ENCODE measurements at regions not wholly inside any gene's neighbourhood (a gene's known extent, or its start where the extent isn't known, plus 50 kb on each side); places are given as distances from the start of the nearest gene placed in this dataset.

DNA sequence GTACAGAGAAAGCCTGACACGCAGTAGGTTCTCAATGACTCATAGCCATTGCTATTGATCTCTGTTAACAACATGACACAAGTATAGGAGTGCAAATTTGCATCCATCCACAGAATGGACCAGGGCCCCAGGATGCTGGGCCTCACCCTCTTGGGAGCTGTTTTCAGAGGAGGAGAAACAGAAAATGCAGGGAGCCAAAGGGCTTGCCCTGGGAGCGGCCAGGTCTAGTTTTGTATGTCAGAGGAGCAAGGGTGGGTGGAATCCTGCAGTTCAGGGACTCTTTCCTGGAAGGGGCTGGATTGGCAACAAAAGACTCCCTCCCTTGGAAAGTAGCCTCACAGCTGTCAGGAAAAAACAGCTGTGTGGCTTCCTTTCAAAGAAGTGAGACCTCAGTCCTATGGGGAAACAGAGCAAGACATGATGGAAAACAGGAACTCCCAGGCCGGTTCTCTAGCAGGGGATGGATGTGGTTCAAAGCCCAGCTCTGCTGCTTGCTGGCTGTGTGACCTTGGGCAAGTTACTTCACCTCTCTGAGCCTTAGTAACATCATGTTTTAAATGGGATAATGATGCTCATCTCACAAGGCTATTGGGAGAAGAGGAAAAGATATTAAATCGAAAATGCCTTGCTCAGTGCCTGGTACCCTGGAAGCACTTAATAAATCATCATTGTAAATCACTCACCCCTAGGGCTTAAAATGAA is 50.5 kb upstream of the SH3PXD2B start:
- Mint-ChIP-seq H3K9me3 (ENCODE audit: unreplicated experiment) (peaks cover 8% of the 10 kb centered on the region), H3K36me3 (ENCODE audit: insufficient read depth, unreplicated experiment) (no peaks in the 10 kb centered on the region), H3K4me3 (ENCODE audit: unreplicated experiment) (no peak overlapping the region), H3K4me1 (ENCODE audit: low read depth, unreplicated experiment) (no peaks in the 10 kb centered on the region), H3K27me3 (ENCODE audit: insufficient read depth, unreplicated experiment) (peaks cover 4% of the 10 kb centered on the region), H3K27ac (ENCODE audit: unreplicated experiment) (no peak overlapping the region)
- no peaks in the 10 kb centered on the region for H3K4me1 ChIP-seq
- no TSS peak for BruUV-seq (replicated peaks)
- no peak overlapping the region for H3K4me3 ChIP-seq (ENCODE audit: low read depth, low read length)
- H3K36me3 ChIP-seq (ENCODE audit: control insufficient read depth, insufficient read depth, low read length): no peaks in the 10 kb centered on the region
- H3K9me3 ChIP-seq: no peaks in the 10 kb centered on the region
- TF ChIP-seq, protein P1, sequence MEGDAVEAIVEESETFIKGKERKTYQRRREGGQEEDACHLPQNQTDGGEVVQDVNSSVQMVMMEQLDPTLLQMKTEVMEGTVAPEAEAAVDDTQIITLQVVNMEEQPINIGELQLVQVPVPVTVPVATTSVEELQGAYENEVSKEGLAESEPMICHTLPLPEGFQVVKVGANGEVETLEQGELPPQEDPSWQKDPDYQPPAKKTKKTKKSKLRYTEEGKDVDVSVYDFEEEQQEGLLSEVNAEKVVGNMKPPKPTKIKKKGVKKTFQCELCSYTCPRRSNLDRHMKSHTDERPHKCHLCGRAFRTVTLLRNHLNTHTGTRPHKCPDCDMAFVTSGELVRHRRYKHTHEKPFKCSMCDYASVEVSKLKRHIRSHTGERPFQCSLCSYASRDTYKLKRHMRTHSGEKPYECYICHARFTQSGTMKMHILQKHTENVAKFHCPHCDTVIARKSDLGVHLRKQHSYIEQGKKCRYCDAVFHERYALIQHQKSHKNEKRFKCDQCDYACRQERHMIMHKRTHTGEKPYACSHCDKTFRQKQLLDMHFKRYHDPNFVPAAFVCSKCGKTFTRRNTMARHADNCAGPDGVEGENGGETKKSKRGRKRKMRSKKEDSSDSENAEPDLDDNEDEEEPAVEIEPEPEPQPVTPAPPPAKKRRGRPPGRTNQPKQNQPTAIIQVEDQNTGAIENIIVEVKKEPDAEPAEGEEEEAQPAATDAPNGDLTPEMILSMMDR (IDR thresholded peaks at IDR 0.05; ENCODE audit: insufficient read depth in 1 of 2, low read depth in 1 of 2, low read length in 1 of 2, severe bottlenecking in 1 of 2, unreplicated experiment in 1 of 2): no peak
- peak in 1 of 2 experiments; percentile 8 for DNase-seq
- CTCF ChIA-PET: no interaction called here
- intact Hi-C loops (cut with micrococcal nuclease; ENCODE audit: unreplicated experiment): no loop called here
- POLR2A ChIA-PET: no interaction called here
- no peaks in the 10 kb centered on the region for H3K27me3 ChIP-seq (replicated peaks; ENCODE audit: control insufficient read depth, insufficient read depth, low read length)

DNA sequence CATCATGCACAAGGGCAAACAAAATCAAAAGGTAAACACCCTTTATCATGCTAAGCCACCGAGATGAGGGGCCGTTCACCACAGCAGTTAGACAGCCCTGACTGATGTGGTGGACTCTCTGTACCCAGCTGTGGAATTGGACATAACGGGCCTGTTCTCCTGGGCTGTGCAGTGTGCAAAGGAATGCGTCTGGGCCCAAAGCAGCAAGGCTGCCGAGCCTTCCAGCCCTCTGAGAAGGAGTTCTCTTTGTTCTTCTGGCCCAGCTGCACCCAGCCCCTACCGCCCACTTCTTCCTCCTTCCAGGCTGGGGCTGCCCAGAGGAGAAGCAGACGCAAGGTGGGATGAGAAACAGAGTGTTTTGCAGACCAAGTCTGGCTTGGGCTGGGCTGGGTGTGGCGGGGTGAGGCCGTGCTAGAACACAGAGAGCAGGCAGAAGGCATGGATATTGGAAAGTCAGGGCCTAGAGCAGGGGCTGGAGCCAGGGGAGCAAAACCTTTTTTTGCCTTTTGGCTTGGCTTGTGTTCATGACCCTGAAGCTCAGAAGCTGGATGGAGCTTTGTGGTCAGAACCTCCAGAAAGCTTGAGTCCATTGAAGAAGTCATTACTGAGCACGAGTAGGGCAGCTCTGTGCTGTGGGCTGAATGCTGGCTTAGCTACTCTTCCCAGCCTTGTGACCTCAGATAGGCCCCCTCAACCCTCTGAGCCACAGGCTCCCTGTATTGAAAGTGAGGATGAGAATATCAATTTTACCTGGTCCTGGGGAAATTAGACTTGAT is 49.8 kb upstream of the SH3PXD2B start:
- TF ChIP-seq, protein P1 (IDR thresholded peaks at IDR 0.05; ENCODE audit: insufficient read depth in 1 of 2, low read depth in 1 of 2, low read length in 1 of 2, severe bottlenecking in 1 of 2, unreplicated experiment in 1 of 2): no peak
- Histone ChIP-seq H3K9me3 (no peaks in the 10 kb centered on the region), H3K4me1 (no peaks in the 10 kb centered on the region), H3K4me3 (ENCODE audit: low read depth, low read length) (no peak overlapping the region), H3K36me3 (ENCODE audit: control insufficient read depth, insufficient read depth, low read length) (no peaks in the 10 kb centered on the region), H3K27me3 (replicated peaks; ENCODE audit: control insufficient read depth, insufficient read depth, low read length) (no peaks in the 10 kb centered on the region)
- Mint-ChIP-seq H3K4me1 (ENCODE audit: low read depth, unreplicated experiment) (no peaks in the 10 kb centered on the region), H3K4me3 (ENCODE audit: unreplicated experiment) (no peak overlapping the region), H3K9me3 (ENCODE audit: unreplicated experiment) (peaks cover 8% of the 10 kb centered on the region), H3K27ac (ENCODE audit: unreplicated experiment) (no peak overlapping the region), H3K27me3 (ENCODE audit: insufficient read depth, unreplicated experiment) (peaks cover 4% of the 10 kb centered on the region), H3K36me3 (ENCODE audit: insufficient read depth, unreplicated experiment) (no peaks in the 10 kb centered on the region)
- DNase-seq: peak in 1 of 2 experiments; percentile 23
- POLR2A ChIA-PET: no interaction called here
- intact Hi-C loops (cut with micrococcal nuclease; ENCODE audit: unreplicated experiment): no loop called here
- CTCF ChIA-PET: no interaction called here
- BruUV-seq (replicated peaks): no TSS peak

Measured in Caco-2 (cell line).